GM12878 (cell line): ENCODE measurements at regions not wholly inside any gene's neighbourhood (a gene's known extent, or its start where the extent isn't known, plus 50 kb on each side); places are given as distances from the start of the nearest gene placed in this dataset.

Experiments used
- ETV6 ChIP-seq, 2 experiments: fragments of 450-650 bp in 1 of 2; IDR thresholded peaks in 1 of 2; conservative IDR thresholded peaks in 1 of 2; 2 replicates each; pipeline ENCODE4 v1.6.1; 2014; ENCODE audit warnings: antibody characterized with exemption in 1 of 2, borderline replicate concordance in 1 of 2, low read depth in 1 of 2, mild to moderate bottlenecking in 1 of 2, moderate library complexity in 1 of 2
- EZH2 ChIP-seq: IDR thresholded peaks from 2 replicates; pipeline ENCODE4 v1.6.1; 2012; ENCODE audit warnings: low read depth, mild to moderate bottlenecking, control low read depth, inconsistent platforms, low read length, borderline replicate concordance; ENCODE audit not compliant: control insufficient read depth
- NR2C2 ChIP-seq: IDR thresholded peaks from 2 replicates; pipeline ENCODE4 v1.6.1; 2011; ENCODE audit warnings: borderline replicate concordance, low read depth; ENCODE audit not compliant: control insufficient read depth, insufficient read length
- POLR2AphosphoS5 ChIP-seq: IDR thresholded peaks from 2 replicates; pipeline ENCODE4 v1.6.1; 2011; ENCODE audit warnings: mild to moderate bottlenecking, low read length, inconsistent platforms
- TBL1XR1 ChIP-seq: IDR thresholded peaks from 2 replicates; pipeline ENCODE4 v1.6.1; 2012; ENCODE audit warnings: low read depth, low read length, improper control_type of control experiment
- TF ChIP-seq, protein P1 (sequence below), 3 experiments: IDR thresholded peaks in 2 of 3; conservative IDR thresholded peaks in 1 of 3; 2 replicates each; pipeline ENCODE4 v1.5.1; 2011; ENCODE audit warnings: low read depth in 3 of 3, low read length in 3 of 3, mild to moderate bottlenecking in 3 of 3, control low read depth in 2 of 3, moderate library complexity in 2 of 3, inconsistent platforms in 1 of 3, mixed read lengths in 1 of 3; ENCODE audit not compliant: control insufficient read depth in 2 of 3, insufficient read depth in 1 of 3; ENCODE audit errors: extremely low read depth in 1 of 3

GRCh38 chr17:14407541-14407940 lies 106.7 kb downstream of the HS3ST3B1 start:
- TF ChIP-seq NR2C2 (no peak), TBL1XR1 (no peak), POLR2AphosphoS5 (no peak), ETV6 (conservative IDR thresholded peaks at IDR 0.05 in 1 of 2, IDR thresholded peaks at IDR 0.05 in 1 of 2; ENCODE audit: borderline replicate concordance in 1 of 2, low read depth in 1 of 2) (no peak), EZH2 (no peak)
- TF ChIP-seq, protein P1, sequence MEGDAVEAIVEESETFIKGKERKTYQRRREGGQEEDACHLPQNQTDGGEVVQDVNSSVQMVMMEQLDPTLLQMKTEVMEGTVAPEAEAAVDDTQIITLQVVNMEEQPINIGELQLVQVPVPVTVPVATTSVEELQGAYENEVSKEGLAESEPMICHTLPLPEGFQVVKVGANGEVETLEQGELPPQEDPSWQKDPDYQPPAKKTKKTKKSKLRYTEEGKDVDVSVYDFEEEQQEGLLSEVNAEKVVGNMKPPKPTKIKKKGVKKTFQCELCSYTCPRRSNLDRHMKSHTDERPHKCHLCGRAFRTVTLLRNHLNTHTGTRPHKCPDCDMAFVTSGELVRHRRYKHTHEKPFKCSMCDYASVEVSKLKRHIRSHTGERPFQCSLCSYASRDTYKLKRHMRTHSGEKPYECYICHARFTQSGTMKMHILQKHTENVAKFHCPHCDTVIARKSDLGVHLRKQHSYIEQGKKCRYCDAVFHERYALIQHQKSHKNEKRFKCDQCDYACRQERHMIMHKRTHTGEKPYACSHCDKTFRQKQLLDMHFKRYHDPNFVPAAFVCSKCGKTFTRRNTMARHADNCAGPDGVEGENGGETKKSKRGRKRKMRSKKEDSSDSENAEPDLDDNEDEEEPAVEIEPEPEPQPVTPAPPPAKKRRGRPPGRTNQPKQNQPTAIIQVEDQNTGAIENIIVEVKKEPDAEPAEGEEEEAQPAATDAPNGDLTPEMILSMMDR (IDR thresholded peaks at IDR 0.05 in 2 of 3, conservative IDR thresholded peaks at IDR 0.05 in 1 of 3; ENCODE audit: control insufficient read depth in 2 of 3, extremely low read depth in 1 of 3, insufficient read depth in 1 of 3, low read depth in 3 of 3, low read length in 3 of 3), result no peak
